ENCODE measurements at regions not wholly inside any gene's neighbourhood (a gene's known extent, or its start where the extent isn't known, plus 50 kb on each side); places are given as distances from the start of the nearest gene placed in this dataset.

DNA sequence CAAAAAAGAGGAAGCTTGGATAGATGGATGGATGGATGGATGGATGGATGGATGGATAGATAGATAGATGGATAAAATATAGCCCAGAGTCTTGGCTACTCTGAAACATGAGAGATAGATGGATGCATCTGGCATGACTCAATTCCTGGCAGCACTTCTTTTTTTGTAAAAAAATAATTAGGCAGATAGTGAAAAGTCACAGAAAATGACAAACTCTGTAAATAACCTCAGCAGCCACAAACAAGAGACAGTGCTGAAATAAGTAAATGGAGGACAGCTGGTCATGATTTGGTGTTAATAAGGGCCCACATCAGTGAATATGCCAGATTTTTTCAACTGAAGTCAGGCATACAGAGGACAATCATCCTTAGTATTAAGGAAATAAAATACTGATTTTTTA lies 585.0 kb upstream of the GCFC2 start:
- H3K4ac ChIP-seq (ENCODE audit: low read length), result no peak overlapping the region
- H3K18ac ChIP-seq (ENCODE audit: low read length), result no peak overlapping the region
- H3K4me3 ChIP-seq (ENCODE audit: low read length in 2 of 2), result no peak overlapping the region
- no peak overlapping the region for H3K23ac ChIP-seq (ENCODE audit: low read depth, low read length, poor library complexity)
- H3K9me3 ChIP-seq (replicated peaks in 1 of 2; ENCODE audit: control insufficient read depth in 2 of 2, insufficient read depth in 1 of 2, low read depth in 1 of 2, low read length in 2 of 2), result no peaks in the 10 kb centered on the region
- H2AK5ac ChIP-seq (ENCODE audit: low read depth, low read length), result no peak overlapping the region
- H3K4me2 ChIP-seq (ENCODE audit: insufficient read depth, low read length, poor library complexity, severe bottlenecking), result no peak overlapping the region
- H3K4me1 ChIP-seq (ENCODE audit: control insufficient read depth in 2 of 2, insufficient read depth in 1 of 2, low read depth in 1 of 2, low read length in 2 of 2), result no peaks in the 10 kb centered on the region
- H4K91ac ChIP-seq (ENCODE audit: low read depth, low read length, poor library complexity), result no peak overlapping the region
- no peak overlapping the region for H3K27ac ChIP-seq (replicated peaks; ENCODE audit: low read length)
- no peak overlapping the region for H3K9ac ChIP-seq (ENCODE audit: low read depth, low read length, poor library complexity)
- H4K8ac ChIP-seq (ENCODE audit: low read depth, low read length), result no peak overlapping the region
- no peaks in the 10 kb centered on the region for H3K36me3 ChIP-seq (replicated peaks in 1 of 2; ENCODE audit: control insufficient read depth in 2 of 2, insufficient read depth in 2 of 2, low read length in 2 of 2)
- H2BK120ac ChIP-seq (ENCODE audit: low read depth, low read length), result no peak overlapping the region
- no peak overlapping the region for H2BK15ac ChIP-seq (ENCODE audit: low read length)
- H3K79me1 ChIP-seq (ENCODE audit: low read depth, low read length), result no peaks in the 10 kb centered on the region
- no peak overlapping the region for H2BK5ac ChIP-seq (ENCODE audit: low read length)
- H3K14ac ChIP-seq (ENCODE audit: low read length), result no peak overlapping the region
- no peaks in the 10 kb centered on the region for H3K27me3 ChIP-seq (ENCODE audit: control insufficient read depth in 3 of 3, insufficient read depth in 3 of 3, low read depth in 1 of 3, low read length in 3 of 3)
- no peak overlapping the region for H2AFZ ChIP-seq (ENCODE audit: low read length)
- no peak for DNase-seq (ENCODE audit: low spot score)
- no peak overlapping the region for H2BK12ac ChIP-seq (ENCODE audit: low read length)

DNA sequence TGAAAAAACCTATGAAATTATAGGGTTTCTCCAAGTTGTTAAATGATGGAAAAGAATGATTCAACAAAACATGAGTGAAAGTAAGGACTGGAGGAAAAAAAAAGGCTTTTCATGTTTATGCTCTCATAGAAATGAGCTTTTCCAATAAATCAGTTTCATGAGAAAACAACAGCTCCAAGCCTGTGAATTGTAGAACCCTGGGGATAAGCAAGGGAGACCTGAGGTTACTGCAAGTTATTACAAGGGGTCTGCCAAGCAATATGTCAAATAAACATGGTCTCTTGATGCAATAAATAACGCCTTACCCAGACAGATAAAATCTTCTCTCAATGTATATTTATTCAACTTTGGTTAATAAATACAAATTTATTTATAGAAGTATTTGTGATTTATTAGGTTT lies 577.9 kb upstream of the GCFC2 start:
- Histone ChIP-seq H3K36me3 (replicated peaks in 1 of 2; ENCODE audit: control insufficient read depth in 2 of 2, insufficient read depth in 2 of 2, low read length in 2 of 2) (no peaks in the 10 kb centered on the region), H3K79me1 (ENCODE audit: low read depth, low read length) (no peaks in the 10 kb centered on the region), H3K27ac (replicated peaks; ENCODE audit: low read length) (no peak overlapping the region), H2BK12ac (ENCODE audit: low read length) (no peak overlapping the region), H3K9ac (ENCODE audit: low read depth, low read length, poor library complexity) (no peak overlapping the region), H3K27me3 (ENCODE audit: control insufficient read depth in 3 of 3, insufficient read depth in 3 of 3, low read depth in 1 of 3, low read length in 3 of 3) (no peaks in the 10 kb centered on the region), H3K18ac (ENCODE audit: low read length) (no peak overlapping the region), H3K23ac (ENCODE audit: low read depth, low read length, poor library complexity) (no peak overlapping the region), H2BK120ac (ENCODE audit: low read depth, low read length) (no peak overlapping the region), H3K4me3 (ENCODE audit: low read length in 2 of 2) (no peak overlapping the region), H3K4me1 (ENCODE audit: control insufficient read depth in 2 of 2, insufficient read depth in 1 of 2, low read depth in 1 of 2, low read length in 2 of 2) (peaks cover 0 to 2% of the 10 kb centered on the region in 2 donors), H3K14ac (ENCODE audit: low read length) (no peak overlapping the region), H2AFZ (ENCODE audit: low read length) (peak overlapping the region; percentile 78), H2AK5ac (ENCODE audit: low read depth, low read length) (no peak overlapping the region), H3K9me3 (replicated peaks in 1 of 2; ENCODE audit: control insufficient read depth in 2 of 2, insufficient read depth in 1 of 2, low read depth in 1 of 2, low read length in 2 of 2) (no peaks in the 10 kb centered on the region), H2BK15ac (ENCODE audit: low read length) (no peak overlapping the region), H3K4ac (ENCODE audit: low read length) (no peak overlapping the region), H3K4me2 (ENCODE audit: insufficient read depth, low read length, poor library complexity, severe bottlenecking) (no peak overlapping the region), H2BK5ac (ENCODE audit: low read length) (no peak overlapping the region), H4K8ac (ENCODE audit: low read depth, low read length) (no peak overlapping the region), H4K91ac (ENCODE audit: low read depth, low read length, poor library complexity) (no peak overlapping the region)
- DNase-seq (ENCODE audit: low spot score), result no peak
- no CpG with 5 or more reads among the region's 1 CpG for WGBS, 2 donors (ENCODE audit: extremely low coverage in 2 of 2, insufficient read length in 2 of 2, insufficient replicate concordance in 1 of 2)

DNA sequence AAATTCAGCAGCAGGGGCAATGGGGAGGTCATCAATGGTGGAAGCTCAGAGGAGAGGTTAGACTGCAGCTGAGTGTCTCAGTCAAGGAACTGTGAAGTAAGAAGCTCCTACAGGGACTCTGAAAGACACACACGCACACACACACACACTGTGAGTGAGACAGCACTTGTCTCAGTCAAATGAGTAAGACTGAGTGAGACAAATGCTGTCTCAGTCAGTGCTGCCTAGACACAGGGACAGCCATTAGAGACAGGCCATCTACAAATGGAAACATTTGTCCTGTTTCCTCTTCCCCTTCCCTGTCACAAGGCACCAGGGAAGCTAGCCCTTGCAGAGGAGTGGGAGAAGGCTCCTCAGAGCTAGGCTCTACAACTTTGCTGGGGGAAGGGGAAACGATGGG lies 577.4 kb upstream of the GCFC2 start:
- no peak for DNase-seq (ENCODE audit: low spot score)
- peak overlapping the region; percentile 78 for H2AFZ ChIP-seq (ENCODE audit: low read length)
- H3K27ac ChIP-seq (replicated peaks; ENCODE audit: low read length), result no peak overlapping the region
- H3K4me3 ChIP-seq (ENCODE audit: low read length in 2 of 2), result no peak overlapping the region
- H2BK12ac ChIP-seq (ENCODE audit: low read length), result no peak overlapping the region
- peaks cover 0 to 2% of the 10 kb centered on the region in 2 donors for H3K4me1 ChIP-seq (ENCODE audit: control insufficient read depth in 2 of 2, insufficient read depth in 1 of 2, low read depth in 1 of 2, low read length in 2 of 2)
- no peak overlapping the region for H3K4me2 ChIP-seq (ENCODE audit: insufficient read depth, low read length, poor library complexity, severe bottlenecking)
- no peaks in the 10 kb centered on the region for H3K36me3 ChIP-seq (replicated peaks in 1 of 2; ENCODE audit: control insufficient read depth in 2 of 2, insufficient read depth in 2 of 2, low read length in 2 of 2)
- no peak overlapping the region for H4K91ac ChIP-seq (ENCODE audit: low read depth, low read length, poor library complexity)
- H3K18ac ChIP-seq (ENCODE audit: low read length), result no peak overlapping the region
- no peaks in the 10 kb centered on the region for H3K79me1 ChIP-seq (ENCODE audit: low read depth, low read length)
- no peak overlapping the region for H3K14ac ChIP-seq (ENCODE audit: low read length)
- H2AK5ac ChIP-seq (ENCODE audit: low read depth, low read length), result no peak overlapping the region
- H3K9me3 ChIP-seq (replicated peaks in 1 of 2; ENCODE audit: control insufficient read depth in 2 of 2, insufficient read depth in 1 of 2, low read depth in 1 of 2, low read length in 2 of 2), result no peaks in the 10 kb centered on the region
- H2BK120ac ChIP-seq (ENCODE audit: low read depth, low read length), result no peak overlapping the region
- no peak overlapping the region for H2BK15ac ChIP-seq (ENCODE audit: low read length)
- no peak overlapping the region for H4K8ac ChIP-seq (ENCODE audit: low read depth, low read length)
- H3K27me3 ChIP-seq (ENCODE audit: control insufficient read depth in 3 of 3, insufficient read depth in 3 of 3, low read depth in 1 of 3, low read length in 3 of 3), result no peaks in the 10 kb centered on the region
- H2BK5ac ChIP-seq (ENCODE audit: low read length), result no peak overlapping the region
- no peak overlapping the region for H3K23ac ChIP-seq (ENCODE audit: low read depth, low read length, poor library complexity)
- WGBS, 2 donors (ENCODE audit: extremely low coverage in 2 of 2, insufficient read length in 2 of 2, insufficient replicate concordance in 1 of 2), result no CpG with 5 or more reads among the region's 2 CpGs
- H3K4ac ChIP-seq (ENCODE audit: low read length), result no peak overlapping the region
- H3K9ac ChIP-seq (ENCODE audit: low read depth, low read length, poor library complexity), result no peak overlapping the region

DNA sequence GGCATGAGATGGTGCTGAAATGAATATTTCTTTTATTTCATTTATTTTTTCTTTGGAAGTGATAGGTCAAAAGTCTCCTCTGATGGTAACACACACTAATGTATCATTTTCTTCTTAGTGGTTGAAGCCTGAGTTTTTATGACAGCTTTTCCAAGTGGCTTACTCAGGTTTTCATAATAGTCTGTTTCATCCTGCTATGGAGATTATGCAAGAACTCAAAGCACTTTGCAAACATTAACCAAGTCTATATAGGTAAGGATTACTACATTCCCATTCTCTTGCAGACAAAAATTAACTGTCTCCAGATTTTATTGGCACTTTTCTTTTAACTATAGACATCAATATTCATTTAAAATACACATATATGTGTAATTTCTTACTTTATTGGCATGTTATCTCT lies 572.6 kb upstream of the GCFC2 start:
- H3K23ac ChIP-seq (ENCODE audit: low read depth, low read length, poor library complexity), result no peak overlapping the region
- no peak overlapping the region for H4K8ac ChIP-seq (ENCODE audit: low read depth, low read length)
- H3K9me3 ChIP-seq (replicated peaks in 1 of 2; ENCODE audit: control insufficient read depth in 2 of 2, insufficient read depth in 1 of 2, low read depth in 1 of 2, low read length in 2 of 2), result no peaks in the 10 kb centered on the region
- no peak overlapping the region for H2BK12ac ChIP-seq (ENCODE audit: low read length)
- no peak overlapping the region for H3K4me2 ChIP-seq (ENCODE audit: insufficient read depth, low read length, poor library complexity, severe bottlenecking)
- no peak overlapping the region for H2AK5ac ChIP-seq (ENCODE audit: low read depth, low read length)
- no peak overlapping the region for H2BK120ac ChIP-seq (ENCODE audit: low read depth, low read length)
- H3K18ac ChIP-seq (ENCODE audit: low read length), result no peak overlapping the region
- H3K4ac ChIP-seq (ENCODE audit: low read length), result no peak overlapping the region
- no peak overlapping the region for H2BK15ac ChIP-seq (ENCODE audit: low read length)
- no peak overlapping the region for H2BK5ac ChIP-seq (ENCODE audit: low read length)
- H3K27ac ChIP-seq (replicated peaks; ENCODE audit: low read length), result no peak overlapping the region
- no peak overlapping the region for H2AFZ ChIP-seq (ENCODE audit: low read length)
- no peaks in the 10 kb centered on the region for H3K79me1 ChIP-seq (ENCODE audit: low read depth, low read length)
- H4K91ac ChIP-seq (ENCODE audit: low read depth, low read length, poor library complexity), result no peak overlapping the region
- no peak overlapping the region for H3K14ac ChIP-seq (ENCODE audit: low read length)
- no peak overlapping the region for H3K9ac ChIP-seq (ENCODE audit: low read depth, low read length, poor library complexity)
- H3K4me3 ChIP-seq (ENCODE audit: low read length in 2 of 2), result no peak overlapping the region
- DNase-seq (ENCODE audit: low spot score), result no peak
- H3K4me1 ChIP-seq (ENCODE audit: control insufficient read depth in 2 of 2, insufficient read depth in 1 of 2, low read depth in 1 of 2, low read length in 2 of 2), result peaks cover 7 to 28% of the 10 kb centered on the region in 2 donors
- no peaks in the 10 kb centered on the region for H3K27me3 ChIP-seq (ENCODE audit: control insufficient read depth in 3 of 3, insufficient read depth in 3 of 3, low read depth in 1 of 3, low read length in 3 of 3)
- H3K36me3 ChIP-seq (replicated peaks in 1 of 2; ENCODE audit: control insufficient read depth in 2 of 2, insufficient read depth in 2 of 2, low read length in 2 of 2), result no peaks in the 10 kb centered on the region

Data from neuronal stem cell (in vitro differentiated cells).